Upper lobe of right lung (tissue), 1 donor: ENCODE measurements at regions not wholly inside any gene's neighbourhood (a gene's known extent, or its start where the extent isn't known, plus 50 kb on each side); places are given as distances from the start of the nearest gene placed in this dataset.

Source experiments
- ATAC-seq: fragments of 200-7000 bp; cut with Tn5 transposase; one replicate; pipeline ENCODE4 v1.9.1; 2020; ENCODE audit warnings: mild to moderate bottlenecking, moderate library complexity
- DNase-seq: peaks from one replicate; pipeline ENCODE4 v3.0.0-alpha.2; 2020
- H3K27ac ChIP-seq: fragments of 200-600 bp; one replicate; pipeline ENCODE4 v1.8.0; 2022
- H3K27me3 ChIP-seq: fragments of 200-600 bp; one replicate; pipeline ENCODE4 v1.8.0; 2022; ENCODE audit warnings: mild to moderate bottlenecking
- H3K36me3 ChIP-seq: fragments of 200-600 bp; one replicate; pipeline ENCODE4 v1.8.0; 2022
- H3K4me1 ChIP-seq: fragments of 200-600 bp; one replicate; pipeline ENCODE4 v1.8.0; 2022
- H3K4me3 ChIP-seq: fragments of 200-600 bp; one replicate; pipeline ENCODE4 v1.8.0; 2022; ENCODE audit warnings: mild to moderate bottlenecking
- H3K9me3 ChIP-seq: fragments of 200-600 bp; one replicate; pipeline ENCODE4 v1.8.0; 2022
- intact Hi-C: fragments of 100-400 bp; cut with DNase I; formaldehyde crosslinking; loops from one replicate; pipeline ENCODE4 v1.11.0; 2022
- TF ChIP-seq, protein P1 (sequence below): fragments of 200-600 bp; IDR thresholded peaks from one replicate; pipeline ENCODE4 v1.8.0; 2022; ENCODE audit warnings: antibody characterized with exemption
- donor health status: DM: no; HTN: yes; CAD: no; lungs with severe emphysema.

- H3K4me3 ChIP-seq = no peak overlapping the region
- H3K27ac ChIP-seq = no peak overlapping the region
- no peaks in the 10 kb centered on the region for H3K4me1 ChIP-seq
- TF ChIP-seq, protein P1, sequence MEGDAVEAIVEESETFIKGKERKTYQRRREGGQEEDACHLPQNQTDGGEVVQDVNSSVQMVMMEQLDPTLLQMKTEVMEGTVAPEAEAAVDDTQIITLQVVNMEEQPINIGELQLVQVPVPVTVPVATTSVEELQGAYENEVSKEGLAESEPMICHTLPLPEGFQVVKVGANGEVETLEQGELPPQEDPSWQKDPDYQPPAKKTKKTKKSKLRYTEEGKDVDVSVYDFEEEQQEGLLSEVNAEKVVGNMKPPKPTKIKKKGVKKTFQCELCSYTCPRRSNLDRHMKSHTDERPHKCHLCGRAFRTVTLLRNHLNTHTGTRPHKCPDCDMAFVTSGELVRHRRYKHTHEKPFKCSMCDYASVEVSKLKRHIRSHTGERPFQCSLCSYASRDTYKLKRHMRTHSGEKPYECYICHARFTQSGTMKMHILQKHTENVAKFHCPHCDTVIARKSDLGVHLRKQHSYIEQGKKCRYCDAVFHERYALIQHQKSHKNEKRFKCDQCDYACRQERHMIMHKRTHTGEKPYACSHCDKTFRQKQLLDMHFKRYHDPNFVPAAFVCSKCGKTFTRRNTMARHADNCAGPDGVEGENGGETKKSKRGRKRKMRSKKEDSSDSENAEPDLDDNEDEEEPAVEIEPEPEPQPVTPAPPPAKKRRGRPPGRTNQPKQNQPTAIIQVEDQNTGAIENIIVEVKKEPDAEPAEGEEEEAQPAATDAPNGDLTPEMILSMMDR = no peak
- H3K9me3 ChIP-seq = no peaks in the 10 kb centered on the region
- DNase-seq (no peak), ATAC-seq (peak; percentile 38)
- H3K27me3 ChIP-seq = no peaks in the 10 kb centered on the region
- H3K36me3 ChIP-seq = no peaks in the 10 kb centered on the region
- intact Hi-C loops = no loop called here
Measured at GRCh38 chr7:70997261-70997660, 134.7 kb upstream of the GALNT17 start.

DNA sequence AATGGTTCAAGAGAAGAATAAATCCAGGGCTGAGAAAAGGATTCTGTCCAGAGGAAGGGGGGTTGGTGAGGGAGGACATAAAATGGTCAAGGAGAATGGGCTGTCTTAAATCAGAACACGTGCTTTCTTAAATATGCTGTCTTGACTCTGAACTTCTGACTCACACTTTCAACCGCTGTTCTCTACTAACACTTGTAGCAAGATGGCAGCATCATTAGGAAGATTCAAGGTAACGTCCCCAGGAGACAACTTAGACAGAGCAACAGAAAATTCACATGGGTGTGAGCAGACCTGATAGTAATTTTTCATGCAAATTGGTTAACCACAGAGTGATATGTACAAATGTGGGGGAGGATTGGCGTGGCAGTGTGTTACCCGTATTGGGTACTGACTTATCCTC is 126.8 kb upstream of the GALNT17 start:
- intact Hi-C loops = no loop called here
- ATAC-seq = no peak
- Histone ChIP-seq H3K9me3 (no peaks in the 10 kb centered on the region), H3K4me3 (no peak overlapping the region), H3K27me3 (no peaks in the 10 kb centered on the region), H3K4me1 (no peaks in the 10 kb centered on the region), H3K36me3 (no peaks in the 10 kb centered on the region), H3K27ac (no peak overlapping the region)
- TF ChIP-seq, protein P1 = no peak
- DNase-seq = no peak

DNA sequence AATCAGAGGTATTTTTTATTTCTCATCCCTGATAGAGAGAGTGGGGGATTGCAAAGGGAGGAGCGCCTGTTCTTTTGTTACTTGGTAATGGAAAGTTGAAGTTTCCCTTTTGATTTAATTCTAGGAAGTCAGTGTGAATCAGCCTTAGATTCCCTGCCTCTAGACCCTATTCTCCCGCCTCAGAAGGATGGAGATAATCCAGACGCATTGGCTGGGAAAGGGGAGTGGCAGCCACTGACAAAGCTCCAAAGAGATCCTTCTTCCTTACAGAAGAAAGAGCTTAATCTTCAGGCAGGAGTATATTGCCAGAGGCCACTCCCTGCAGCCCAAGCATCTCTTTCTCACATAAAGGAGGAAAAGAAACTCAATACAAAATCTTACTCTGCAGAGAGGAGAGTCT is 122.3 kb upstream of the GALNT17 start:
- intact Hi-C loops = no loop called here
- H3K4me1 ChIP-seq = no peaks in the 10 kb centered on the region
- TF ChIP-seq, protein P1 = no peak
- H3K4me3 ChIP-seq = no peak overlapping the region
- no peak overlapping the region for H3K27ac ChIP-seq
- no peaks in the 10 kb centered on the region for H3K27me3 ChIP-seq
- ATAC-seq (no peak), DNase-seq (no peak)
- H3K9me3 ChIP-seq = no peaks in the 10 kb centered on the region
- no peaks in the 10 kb centered on the region for H3K36me3 ChIP-seq

DNA sequence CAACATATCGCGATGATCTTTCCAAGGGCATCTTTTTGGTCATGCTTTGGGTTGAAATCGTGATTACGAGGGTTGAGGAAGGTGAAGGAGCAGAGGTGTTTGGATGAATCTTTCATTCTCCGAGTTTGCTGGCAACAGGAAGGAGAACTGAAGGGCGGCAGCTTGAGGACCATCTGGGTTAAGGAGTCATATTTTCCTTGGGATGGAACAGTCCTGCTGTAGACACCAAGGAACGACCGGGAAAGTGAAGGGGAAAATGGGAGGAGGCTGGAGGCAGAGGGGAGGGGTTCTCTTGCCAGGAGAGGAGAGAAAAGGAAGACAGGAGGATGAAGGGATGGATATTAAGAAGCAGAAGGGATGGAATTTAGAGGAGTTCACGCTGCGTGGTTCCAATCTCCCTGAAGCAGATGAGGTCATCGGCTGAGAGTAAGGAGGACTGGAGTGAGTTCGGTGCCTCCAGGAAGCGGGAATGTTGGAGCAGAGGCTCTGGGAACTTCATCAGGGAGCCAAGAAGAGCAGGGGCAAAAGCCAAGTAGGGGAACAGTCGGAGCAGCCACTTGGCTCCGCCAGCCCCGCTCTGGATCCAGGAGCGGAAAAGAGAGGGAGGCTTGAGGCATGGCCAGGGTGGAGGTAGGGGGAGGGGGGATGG is 116.6 kb upstream of the GALNT17 start:
- H3K9me3 ChIP-seq = no peaks in the 10 kb centered on the region
- no peaks in the 10 kb centered on the region for H3K4me1 ChIP-seq
- no peaks in the 10 kb centered on the region for H3K27me3 ChIP-seq
- H3K36me3 ChIP-seq = no peaks in the 10 kb centered on the region
- TF ChIP-seq, protein P1 = no peak
- DNase-seq (no peak), ATAC-seq (peak; percentile 39)
- H3K27ac ChIP-seq = no peak overlapping the region
- intact Hi-C loops = no loop called here
- H3K4me3 ChIP-seq = no peak overlapping the region

DNA sequence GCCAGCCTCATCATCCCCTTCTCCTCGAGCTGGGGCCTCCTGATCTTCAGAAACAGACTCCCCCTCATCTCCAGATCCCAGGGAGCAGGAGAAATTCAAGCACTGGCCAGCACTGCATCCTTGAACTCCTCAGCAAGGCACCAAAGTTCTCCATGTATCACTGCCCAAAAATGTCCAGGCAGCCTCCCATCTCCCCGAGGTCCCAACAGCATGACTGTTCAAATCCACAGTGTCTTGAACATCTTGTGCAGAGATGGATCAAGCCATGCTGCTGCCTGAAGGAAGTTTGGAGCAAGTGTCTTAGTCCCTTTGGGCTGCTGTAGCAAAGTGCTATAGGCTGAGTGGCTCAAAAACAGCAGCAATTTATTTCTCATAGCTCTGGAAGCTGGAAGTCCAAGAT is 115.5 kb upstream of the GALNT17 start:
- Histone ChIP-seq H3K27me3 (no peaks in the 10 kb centered on the region), H3K9me3 (no peaks in the 10 kb centered on the region), H3K36me3 (no peaks in the 10 kb centered on the region), H3K27ac (no peak overlapping the region), H3K4me3 (no peak overlapping the region), H3K4me1 (no peaks in the 10 kb centered on the region)
- DNase-seq (no peak), ATAC-seq (no peak)
- intact Hi-C loops = no loop called here
- TF ChIP-seq, protein P1 = no peak

DNA sequence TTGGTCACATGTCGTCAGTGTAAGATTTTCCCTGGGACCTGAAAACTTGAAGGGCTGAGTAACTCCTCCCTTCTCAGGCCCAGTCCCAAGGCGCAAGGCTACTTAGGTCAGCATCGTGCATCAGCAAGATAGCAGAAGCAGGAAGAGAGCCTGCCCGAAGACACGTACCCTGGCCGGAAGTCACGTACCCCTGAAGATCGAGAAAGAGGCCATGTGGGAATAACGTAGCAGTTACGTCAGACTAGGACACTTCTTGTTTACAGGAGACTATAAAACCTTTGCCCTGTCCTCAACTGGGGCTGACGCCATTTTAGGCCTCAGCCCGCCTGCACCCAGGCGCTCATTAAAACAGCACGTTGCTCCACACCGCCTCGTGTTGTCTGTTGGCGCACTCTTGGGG is 114.3 kb upstream of the GALNT17 start:
- H3K9me3 ChIP-seq = no peaks in the 10 kb centered on the region
- H3K4me3 ChIP-seq = no peak overlapping the region
- no peaks in the 10 kb centered on the region for H3K27me3 ChIP-seq
- no peak overlapping the region for H3K27ac ChIP-seq
- H3K36me3 ChIP-seq = no peaks in the 10 kb centered on the region
- ATAC-seq = no peak
- intact Hi-C loops = no loop called here
- no peak for DNase-seq
- no peaks in the 10 kb centered on the region for H3K4me1 ChIP-seq
- TF ChIP-seq, protein P1 = no peak
